ENCODE measurements at regions not wholly inside any gene's neighbourhood (a gene's known extent, or its start where the extent isn't known, plus 50 kb on each side); places are given as distances from the start of the nearest gene placed in this dataset.
"Not testable (repeated sequence)": the region's sequence is repeated elsewhere in the genome, so short reads cannot be mapped to it uniquely, and the experiment has no call there.

- TF ChIP-seq CTCF (IDR thresholded peaks at IDR 0.05) = peak in 1 of 3 donors; percentile 16
- TF ChIP-seq POLR2A (IDR thresholded peaks at IDR 0.05) = not testable (repeated sequence)
Measured at GRCh38 chr13:24580315-24580714, 67.7 kb upstream of the PARP4 start.

Measured in lower leg skin (tissue), 3 donors.